Type B pancreatic cell (in vitro differentiated cells): ENCODE measurements at regions not wholly inside any gene's neighbourhood (a gene's known extent, or its start where the extent isn't known, plus 50 kb on each side); places are given as distances from the start of the nearest gene placed in this dataset.

Source experiments
- DNase-seq: peaks from one replicate; pipeline ENCODE4 v3.0.0; 2021; ENCODE audit warnings: mixed read lengths; ENCODE audit not compliant: unreplicated experiment; ENCODE audit errors: extremely low spot score
- H3K27ac Mint-ChIP-seq: 2 replicates; pipeline ENCODE4 v1.8.0; 2021; ENCODE audit warnings: mild to moderate bottlenecking, mixed read lengths
- H3K27me3 Mint-ChIP-seq: 2 replicates; pipeline ENCODE4 v1.8.0; 2021; ENCODE audit warnings: mixed read lengths
- H3K36me3 Mint-ChIP-seq: 2 replicates; pipeline ENCODE4 v1.8.0; 2021; ENCODE audit warnings: mixed read lengths
- H3K4me1 Mint-ChIP-seq: one replicate; pipeline ENCODE4 v1.8.0; 2021; ENCODE audit warnings: mixed read lengths; ENCODE audit not compliant: unreplicated experiment
- H3K4me3 Mint-ChIP-seq: 2 replicates; pipeline ENCODE4 v1.8.0; 2021; ENCODE audit warnings: mild to moderate bottlenecking, mixed read lengths
- H3K9me3 Mint-ChIP-seq: 2 replicates; pipeline ENCODE4 v1.8.0; 2021; ENCODE audit warnings: mixed read lengths
- CTCF ChIP-seq: fragments of 200-600 bp; sonication (generic); conservative IDR thresholded peaks from 2 replicates; pipeline ENCODE4 v1.5.0; 2021; ENCODE audit warnings: antibody characterized with exemption, mild to moderate bottlenecking

- no peak for TF ChIP-seq CTCF
- H3K27ac Mint-ChIP-seq = no peak overlapping the region
- no peak for DNase-seq
- H3K36me3 Mint-ChIP-seq = no peaks in the 10 kb centered on the region
- peaks cover 4% of the 10 kb centered on the region for H3K27me3 Mint-ChIP-seq
- H3K9me3 Mint-ChIP-seq = peaks cover 4% of the 10 kb centered on the region
- H3K4me1 Mint-ChIP-seq = peaks cover 5% of the 10 kb centered on the region
- H3K4me3 Mint-ChIP-seq = no peak overlapping the region
Observed at GRCh38 chr11:81869351-81870065, 864.2 kb downstream of the FAM181B start.

- no peaks in the 10 kb centered on the region for H3K27me3 Mint-ChIP-seq
- no peaks in the 10 kb centered on the region for H3K4me1 Mint-ChIP-seq
- no peak for TF ChIP-seq CTCF
- DNase-seq = no peak
- H3K27ac Mint-ChIP-seq = no peak overlapping the region
- H3K4me3 Mint-ChIP-seq = no peak overlapping the region
- no peaks in the 10 kb centered on the region for H3K36me3 Mint-ChIP-seq
- H3K9me3 Mint-ChIP-seq = peaks cover 4% of the 10 kb centered on the region
Observed at GRCh38 chr11:81866896-81867295, 866.8 kb downstream of the FAM181B start.

GRCh38 chr11:81857386-81857785, 876.3 kb downstream of the FAM181B start:
- Mint-ChIP-seq H3K36me3 (no peaks in the 10 kb centered on the region), H3K9me3 (no peaks in the 10 kb centered on the region), H3K27ac (no peak overlapping the region), H3K4me3 (no peak overlapping the region), H3K4me1 (no peaks in the 10 kb centered on the region), H3K27me3 (no peaks in the 10 kb centered on the region)
- DNase-seq = no peak
- TF ChIP-seq CTCF = no peak

- H3K27me3 Mint-ChIP-seq = no peaks in the 10 kb centered on the region
- H3K36me3 Mint-ChIP-seq = no peaks in the 10 kb centered on the region
- DNase-seq = no peak
- H3K27ac Mint-ChIP-seq = no peak overlapping the region
- H3K9me3 Mint-ChIP-seq = no peaks in the 10 kb centered on the region
- H3K4me1 Mint-ChIP-seq = no peaks in the 10 kb centered on the region
- no peak overlapping the region for H3K4me3 Mint-ChIP-seq
- no peak for TF ChIP-seq CTCF
Observed at GRCh38 chr11:81853791-81854190, 879.9 kb downstream of the FAM181B start.

GRCh38 chr11:81852896-81853295, 880.8 kb downstream of the FAM181B start:
- H3K4me3 Mint-ChIP-seq = no peak overlapping the region
- H3K27ac Mint-ChIP-seq = no peak overlapping the region
- DNase-seq = no peak
- no peaks in the 10 kb centered on the region for H3K4me1 Mint-ChIP-seq
- H3K36me3 Mint-ChIP-seq = no peaks in the 10 kb centered on the region
- no peak for TF ChIP-seq CTCF
- no peaks in the 10 kb centered on the region for H3K27me3 Mint-ChIP-seq
- no peaks in the 10 kb centered on the region for H3K9me3 Mint-ChIP-seq

- TF ChIP-seq CTCF = no peak
- H3K36me3 Mint-ChIP-seq = no peaks in the 10 kb centered on the region
- H3K27ac Mint-ChIP-seq = no peak overlapping the region
- no peak for DNase-seq
- no peaks in the 10 kb centered on the region for H3K9me3 Mint-ChIP-seq
- H3K27me3 Mint-ChIP-seq = no peaks in the 10 kb centered on the region
- no peak overlapping the region for H3K4me3 Mint-ChIP-seq
- H3K4me1 Mint-ChIP-seq = no peaks in the 10 kb centered on the region
Observed at GRCh38 chr11:81840380-81840779, 893.3 kb downstream of the FAM181B start.
